ENCODE measurements at regions not wholly inside any gene's neighbourhood (a gene's known extent, or its start where the extent isn't known, plus 50 kb on each side); places are given as distances from the start of the nearest gene placed in this dataset.

- intact Hi-C loops (cut with micrococcal nuclease) (no loop called here), dilution Hi-C loops (cut with MboI; ENCODE audit: extremely low pct_ligation_motif_present, low sequenced_read_pairs) (no loop called here)
- no peak overlapping the region for H3K4me2 ChIP-seq (ENCODE audit: insufficient read depth, low read length)
- no peaks in the 10 kb centered on the region for H3K79me2 ChIP-seq (ENCODE audit: control insufficient read depth, insufficient read depth, low read length)
- H3K9ac ChIP-seq (replicated peaks; ENCODE audit: extremely low read depth, insufficient read depth, low read length) = no peak overlapping the region
- BruUV-seq (replicated peaks) = no TSS peak
- FAIRE-seq (no peak), DNase-seq (ENCODE audit: low read depth, low spot score) (no peak)
- H3K9me3 ChIP-seq (replicated peaks; ENCODE audit: control insufficient read depth, insufficient read depth, low read length) = peaks cover 6% of the 10 kb centered on the region
- H3K9me1 ChIP-seq (replicated peaks; ENCODE audit: control insufficient read depth, extremely low read depth, insufficient read depth, low read length) = no peaks in the 10 kb centered on the region
- no peaks in the 10 kb centered on the region for H4K20me1 ChIP-seq (replicated peaks; ENCODE audit: control insufficient read depth, extremely low read depth, insufficient read depth, low read length)
- no peaks in the 10 kb centered on the region for H3K36me3 ChIP-seq (ENCODE audit: control insufficient read depth in 2 of 2, extremely low read depth in 1 of 2, insufficient read depth in 2 of 2, low read length in 2 of 2)
- no peaks in the 10 kb centered on the region for H3K27me3 ChIP-seq (ENCODE audit: control insufficient read depth in 2 of 2, insufficient read depth in 2 of 2, low read length in 2 of 2)
- POLR2A ChIA-PET = no interaction called here
- no peak overlapping the region for H3K4me3 ChIP-seq (replicated peaks in 1 of 3; ENCODE audit: insufficient read depth in 1 of 3, low read depth in 1 of 3, low read length in 3 of 3)
- H3K27ac ChIP-seq (ENCODE audit: insufficient read depth, low read depth, low read length) = no peak overlapping the region
- CTCF ChIA-PET = no interaction called here
- H2AFZ ChIP-seq (ENCODE audit: low read depth, low read length) = no peak overlapping the region
- H3K4me1 ChIP-seq (ENCODE audit: control insufficient read depth, extremely low read depth, insufficient read depth, low read length) = no peaks in the 10 kb centered on the region
- no peak for TF ChIP-seq EZH2 (IDR thresholded peaks at IDR 0.05; ENCODE audit: borderline replicate concordance, low read depth, low read length, severe bottlenecking)
- TF ChIP-seq, protein P1, sequence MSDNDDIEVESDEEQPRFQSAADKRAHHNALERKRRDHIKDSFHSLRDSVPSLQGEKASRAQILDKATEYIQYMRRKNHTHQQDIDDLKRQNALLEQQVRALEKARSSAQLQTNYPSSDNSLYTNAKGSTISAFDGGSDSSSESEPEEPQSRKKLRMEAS (IDR thresholded peaks at IDR 0.05; ENCODE audit: insufficient read depth, insufficient read length) = no peak
- no peak for TF ChIP-seq POLR2A (IDR thresholded peaks at IDR 0.05; ENCODE audit: low read depth, low read length)
- no peak for TF ChIP-seq FOS (IDR thresholded peaks at IDR 0.05; ENCODE audit: borderline replicate concordance, insufficient read depth, low read length)
- TF ChIP-seq JUN (IDR thresholded peaks at IDR 0.05; ENCODE audit: borderline replicate concordance, insufficient read depth, insufficient read length, low read depth) = no peak
- no peak for TF ChIP-seq CTCF (IDR thresholded peaks at IDR 0.05; ENCODE audit: extremely low read depth in 1 of 2, insufficient read depth in 1 of 2, low read depth in 1 of 2, low read length in 2 of 2)
- no peak for TF ChIP-seq GATA2 (IDR thresholded peaks at IDR 0.05; ENCODE audit: insufficient read depth, insufficient read length, low read depth, low read length)
- TF ChIP-seq POLR2AphosphoS5 (IDR thresholded peaks at IDR 0.05; ENCODE audit: insufficient read depth, low read depth, low read length) = no peak
- no peak for TF ChIP-seq MYC (IDR thresholded peaks at IDR 0.05; ENCODE audit: low read depth, low read length)
Measured at GRCh38 chr6:66902457-66902856, 1195.4 kb upstream of the EYS start.

Measured in endothelial cell of umbilical vein (primary cell).